ENCODE measurements at regions not wholly inside any gene's neighbourhood (a gene's known extent, or its start where the extent isn't known, plus 50 kb on each side); places are given as distances from the start of the nearest gene placed in this dataset.

DNA sequence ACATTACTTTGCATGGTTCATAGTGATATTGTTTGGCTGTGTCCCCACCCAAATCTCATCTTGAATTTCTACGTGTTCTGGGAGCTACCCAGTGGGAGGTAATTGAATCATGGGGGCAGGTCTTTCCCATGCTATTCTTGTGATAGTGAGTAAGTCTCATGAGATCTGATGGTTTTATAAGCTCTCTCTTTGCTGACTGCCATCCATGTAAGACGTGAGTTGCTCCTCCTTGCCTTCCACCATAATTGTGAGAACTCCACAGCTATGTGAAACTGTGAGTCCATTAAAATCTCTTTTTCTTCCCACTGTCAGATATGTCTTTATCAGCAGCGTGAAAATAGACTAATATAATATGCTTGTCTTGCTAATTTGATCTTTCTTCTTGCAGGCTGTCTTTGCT, 200.4 kb upstream of the NOX3 start:
- H3K4me3 ChIP-seq (ENCODE audit: low read length), result no peak overlapping the region
- TF ChIP-seq, protein P1, sequence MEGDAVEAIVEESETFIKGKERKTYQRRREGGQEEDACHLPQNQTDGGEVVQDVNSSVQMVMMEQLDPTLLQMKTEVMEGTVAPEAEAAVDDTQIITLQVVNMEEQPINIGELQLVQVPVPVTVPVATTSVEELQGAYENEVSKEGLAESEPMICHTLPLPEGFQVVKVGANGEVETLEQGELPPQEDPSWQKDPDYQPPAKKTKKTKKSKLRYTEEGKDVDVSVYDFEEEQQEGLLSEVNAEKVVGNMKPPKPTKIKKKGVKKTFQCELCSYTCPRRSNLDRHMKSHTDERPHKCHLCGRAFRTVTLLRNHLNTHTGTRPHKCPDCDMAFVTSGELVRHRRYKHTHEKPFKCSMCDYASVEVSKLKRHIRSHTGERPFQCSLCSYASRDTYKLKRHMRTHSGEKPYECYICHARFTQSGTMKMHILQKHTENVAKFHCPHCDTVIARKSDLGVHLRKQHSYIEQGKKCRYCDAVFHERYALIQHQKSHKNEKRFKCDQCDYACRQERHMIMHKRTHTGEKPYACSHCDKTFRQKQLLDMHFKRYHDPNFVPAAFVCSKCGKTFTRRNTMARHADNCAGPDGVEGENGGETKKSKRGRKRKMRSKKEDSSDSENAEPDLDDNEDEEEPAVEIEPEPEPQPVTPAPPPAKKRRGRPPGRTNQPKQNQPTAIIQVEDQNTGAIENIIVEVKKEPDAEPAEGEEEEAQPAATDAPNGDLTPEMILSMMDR (IDR thresholded peaks at IDR 0.05; ENCODE audit: insufficient read depth, low read depth, low read length, missing control alignments), result no peak
- DNase-seq (ENCODE audit: low read depth), result no peak

DNA sequence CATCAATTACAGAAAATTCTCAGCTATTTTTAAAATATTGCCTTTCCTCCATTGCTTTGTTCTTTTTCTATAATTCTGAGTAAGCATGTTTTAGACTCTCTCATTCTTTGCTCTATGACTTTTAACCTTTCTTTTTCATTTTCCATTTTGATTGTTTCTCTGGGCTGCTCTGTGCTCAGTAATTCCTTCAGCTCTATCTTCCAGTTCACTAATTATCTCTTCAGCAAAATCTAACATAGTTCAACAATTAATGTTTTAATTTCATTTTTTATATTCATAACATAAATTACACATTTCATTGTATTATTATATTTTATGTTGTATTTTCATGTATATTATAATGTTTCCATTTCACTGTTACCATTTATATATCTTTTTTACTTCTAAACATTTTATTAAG, 198.8 kb upstream of the NOX3 start:
- no peak for DNase-seq (ENCODE audit: low read depth)
- no peak overlapping the region for H3K4me3 ChIP-seq (ENCODE audit: low read length)

DNA sequence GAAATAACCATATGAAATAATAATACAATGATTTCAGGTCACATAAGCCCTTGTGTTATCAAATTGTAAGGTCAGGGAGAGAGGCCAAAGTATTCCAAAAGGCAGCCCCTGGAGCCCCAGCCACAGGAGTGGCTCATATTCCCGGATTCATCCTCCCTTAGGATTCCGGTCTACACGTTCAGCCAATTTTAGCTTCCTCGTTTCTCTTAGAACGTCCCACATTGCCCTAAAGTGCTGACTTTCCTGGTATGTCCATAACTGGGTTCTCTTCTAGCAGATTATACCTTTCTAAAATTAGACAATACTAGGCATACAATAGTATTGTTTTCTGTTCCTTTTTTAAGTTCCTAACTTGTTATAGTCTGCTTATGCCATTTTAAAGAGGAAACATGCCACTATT, 192.7 kb upstream of the NOX3 start:
- TF ChIP-seq, protein P1 (IDR thresholded peaks at IDR 0.05; ENCODE audit: insufficient read depth, low read depth, low read length, missing control alignments), result no peak
- no peak overlapping the region for H3K4me3 ChIP-seq (ENCODE audit: low read length)
- no peak for DNase-seq (ENCODE audit: low read depth)

More for the DNA sequence above, 198.8 kb upstream of the NOX3 start:
- TF ChIP-seq, protein P1 (IDR thresholded peaks at IDR 0.05; ENCODE audit: insufficient read depth, low read depth, low read length, missing control alignments), result no peak

DNA sequence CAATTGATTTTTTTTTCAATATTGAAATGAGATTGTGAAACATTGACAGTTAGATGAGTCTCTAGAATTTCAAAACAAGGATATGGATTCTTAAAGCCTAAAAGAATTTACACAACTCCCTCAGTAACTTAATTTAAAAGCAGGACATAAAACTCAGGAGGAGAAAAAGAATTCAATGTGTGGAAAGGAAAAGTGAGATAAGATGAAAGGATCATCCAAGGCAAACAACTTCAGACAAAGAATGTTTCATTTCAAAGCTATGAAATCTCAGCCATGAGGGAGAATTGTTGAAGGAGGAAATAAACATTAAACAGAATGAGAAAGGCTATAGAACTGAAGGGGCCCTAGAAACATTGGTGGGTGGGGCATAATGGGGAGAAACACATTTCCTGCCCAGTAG, 191.7 kb upstream of the NOX3 start:
- no peak for DNase-seq (ENCODE audit: low read depth)
- TF ChIP-seq, protein P1 (IDR thresholded peaks at IDR 0.05; ENCODE audit: insufficient read depth, low read depth, low read length, missing control alignments), result no peak

DNA sequence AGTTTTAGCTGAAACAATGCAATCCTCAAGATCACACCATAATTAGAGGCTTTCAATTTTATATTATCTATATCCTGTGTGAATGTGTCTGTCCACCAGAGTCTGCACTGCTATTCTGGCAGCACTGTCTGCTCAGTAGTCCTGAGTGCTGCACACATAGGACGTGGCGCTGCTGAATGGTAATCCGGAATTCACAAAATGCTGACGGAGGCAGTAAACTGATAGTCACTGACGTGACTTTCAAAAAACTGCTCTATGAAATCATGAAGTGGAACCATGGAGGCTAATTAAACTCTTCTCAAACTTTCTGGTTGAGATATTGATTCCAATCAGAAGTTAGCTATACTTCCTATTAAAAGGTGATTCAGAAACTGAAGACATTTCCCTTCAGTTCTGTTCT, 190.8 kb upstream of the NOX3 start:
- TF ChIP-seq, protein P1 (IDR thresholded peaks at IDR 0.05; ENCODE audit: insufficient read depth, low read depth, low read length, missing control alignments), result no peak
- peak; percentile 2 for DNase-seq (ENCODE audit: low read depth)
- no peak overlapping the region for H3K4me3 ChIP-seq (ENCODE audit: low read length)

More for the DNA sequence above, 191.7 kb upstream of the NOX3 start:
- H3K4me3 ChIP-seq (ENCODE audit: low read length), result no peak overlapping the region

DNA sequence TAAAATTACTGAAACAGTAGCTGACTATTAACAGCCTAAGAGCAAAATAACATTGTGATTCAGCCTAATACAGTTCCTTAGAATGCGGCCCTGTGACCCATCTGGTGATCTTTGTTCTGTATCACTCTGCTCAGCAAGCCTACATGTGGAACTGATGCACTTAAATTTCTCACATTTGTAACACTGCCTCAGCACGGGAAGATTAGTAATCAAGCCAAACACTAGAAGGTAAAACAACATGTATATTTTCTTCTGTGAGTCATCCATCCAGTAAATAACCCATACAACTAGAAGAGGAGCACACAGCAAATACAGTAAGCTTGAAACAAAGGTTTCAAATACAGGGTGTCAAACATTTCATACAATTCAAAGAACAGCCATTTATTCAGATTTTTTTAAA, 189.7 kb upstream of the NOX3 start:
- TF ChIP-seq, protein P1 (IDR thresholded peaks at IDR 0.05; ENCODE audit: insufficient read depth, low read depth, low read length, missing control alignments), result no peak

DNA sequence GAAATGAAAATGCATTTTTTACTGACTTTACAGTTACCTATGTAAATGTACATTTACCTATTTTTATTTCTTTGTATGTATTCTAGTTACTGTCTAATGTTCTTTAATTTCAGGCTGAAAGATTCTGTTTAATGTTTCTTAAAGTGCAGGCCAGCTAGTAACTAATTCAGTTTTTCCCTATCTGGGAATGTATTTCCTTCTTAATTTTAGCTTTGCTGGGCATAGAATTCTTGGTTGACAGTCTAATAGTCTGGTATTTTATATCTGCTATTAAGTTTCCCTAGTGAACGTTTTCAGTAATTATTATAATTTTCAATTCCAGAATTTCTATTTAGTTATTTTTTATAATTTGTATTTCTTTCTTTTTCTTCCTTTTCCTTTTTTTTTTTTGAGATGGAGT, 186.0 kb upstream of the NOX3 start:
- no peak overlapping the region for H3K4me3 ChIP-seq (ENCODE audit: low read length)
- TF ChIP-seq, protein P1 (IDR thresholded peaks at IDR 0.05; ENCODE audit: insufficient read depth, low read depth, low read length, missing control alignments), result no peak

More for the DNA sequence above, 189.7 kb upstream of the NOX3 start:
- DNase-seq (ENCODE audit: low read depth), result peak; percentile 70
- H3K4me3 ChIP-seq (ENCODE audit: low read length), result no peak overlapping the region

More for the DNA sequence above, 186.0 kb upstream of the NOX3 start:
- DNase-seq (ENCODE audit: low read depth), result no peak
